ENCODE measurements at regions not wholly inside any gene's neighbourhood (a gene's known extent, or its start where the extent isn't known, plus 50 kb on each side); places are given as distances from the start of the nearest gene placed in this dataset.

GRCh38 chr14:80100681-80101080, 110.6 kb downstream of the DIO2 start:
- H2AFZ ChIP-seq (ENCODE audit: low read depth, low read length, poor library complexity, severe bottlenecking) = no peak overlapping the region
- H3K9ac ChIP-seq (ENCODE audit: low read length) = no peak overlapping the region
- ATAC-seq (no peak), DNase-seq (ENCODE audit: low read depth, low spot score) (no peak)
- no peaks in the 10 kb centered on the region for H3K79me2 ChIP-seq (ENCODE audit: insufficient read depth, low read length)
- H3K9me3 ChIP-seq (ENCODE audit: control insufficient read depth in 1 of 2, insufficient read depth in 1 of 2, low read depth in 1 of 2, low read length in 2 of 2) = peaks cover 4 to 5% of the 10 kb centered on the region in 2 experiments; a peak in 1 of 4 replicates
- no peaks in the 10 kb centered on the region for H3K36me3 ChIP-seq (ENCODE audit: control insufficient read depth in 1 of 2, insufficient read depth in 2 of 2, low read length in 2 of 2)
- TF ChIP-seq EZH2 (IDR thresholded peaks at IDR 0.05) = no peak
- TF ChIP-seq EGR1 (IDR thresholded peaks at IDR 0.05; ENCODE audit: low read depth) = no peak
- no peak for TF ChIP-seq ZBTB33 (IDR thresholded peaks at IDR 0.05; ENCODE audit: extremely low read depth, insufficient replicate concordance, low read length)
- TF ChIP-seq, protein P1, sequence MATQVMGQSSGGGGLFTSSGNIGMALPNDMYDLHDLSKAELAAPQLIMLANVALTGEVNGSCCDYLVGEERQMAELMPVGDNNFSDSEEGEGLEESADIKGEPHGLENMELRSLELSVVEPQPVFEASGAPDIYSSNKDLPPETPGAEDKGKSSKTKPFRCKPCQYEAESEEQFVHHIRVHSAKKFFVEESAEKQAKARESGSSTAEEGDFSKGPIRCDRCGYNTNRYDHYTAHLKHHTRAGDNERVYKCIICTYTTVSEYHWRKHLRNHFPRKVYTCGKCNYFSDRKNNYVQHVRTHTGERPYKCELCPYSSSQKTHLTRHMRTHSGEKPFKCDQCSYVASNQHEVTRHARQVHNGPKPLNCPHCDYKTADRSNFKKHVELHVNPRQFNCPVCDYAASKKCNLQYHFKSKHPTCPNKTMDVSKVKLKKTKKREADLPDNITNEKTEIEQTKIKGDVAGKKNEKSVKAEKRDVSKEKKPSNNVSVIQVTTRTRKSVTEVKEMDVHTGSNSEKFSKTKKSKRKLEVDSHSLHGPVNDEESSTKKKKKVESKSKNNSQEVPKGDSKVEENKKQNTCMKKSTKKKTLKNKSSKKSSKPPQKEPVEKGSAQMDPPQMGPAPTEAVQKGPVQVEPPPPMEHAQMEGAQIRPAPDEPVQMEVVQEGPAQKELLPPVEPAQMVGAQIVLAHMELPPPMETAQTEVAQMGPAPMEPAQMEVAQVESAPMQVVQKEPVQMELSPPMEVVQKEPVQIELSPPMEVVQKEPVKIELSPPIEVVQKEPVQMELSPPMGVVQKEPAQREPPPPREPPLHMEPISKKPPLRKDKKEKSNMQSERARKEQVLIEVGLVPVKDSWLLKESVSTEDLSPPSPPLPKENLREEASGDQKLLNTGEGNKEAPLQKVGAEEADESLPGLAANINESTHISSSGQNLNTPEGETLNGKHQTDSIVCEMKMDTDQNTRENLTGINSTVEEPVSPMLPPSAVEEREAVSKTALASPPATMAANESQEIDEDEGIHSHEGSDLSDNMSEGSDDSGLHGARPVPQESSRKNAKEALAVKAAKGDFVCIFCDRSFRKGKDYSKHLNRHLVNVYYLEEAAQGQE (IDR thresholded peaks at IDR 0.05; ENCODE audit: low read depth) = no peak
- H3K4me3 ChIP-seq (replicated peaks in 1 of 2; ENCODE audit: low read depth in 1 of 2, low read length in 2 of 2) = no peak overlapping the region
- no TSS peak for BruUV-seq (replicated peaks)
- no peaks in the 10 kb centered on the region for H3K27me3 ChIP-seq (ENCODE audit: insufficient read depth, low read length)
- no peaks in the 10 kb centered on the region for H3K9me2 ChIP-seq (ENCODE audit: insufficient read depth)
- H4K20me1 ChIP-seq (ENCODE audit: insufficient read depth) = no peaks in the 10 kb centered on the region
- RAD21 ChIA-PET (ENCODE audit: low non-redundant PET in 1 of 2, low total read pairs in 2 of 2, uncharacterized antibody in 2 of 2, unreplicated experiment in 2 of 2) = no interaction called here
- CTCF ChIA-PET = no interaction called here
- POLR2A ChIA-PET = no interaction called here
- intact Hi-C loops (cut with micrococcal nuclease) = no loop called here
- H3K4me1 ChIP-seq (ENCODE audit: control insufficient read depth in 1 of 2, insufficient read depth in 2 of 2, low read length in 2 of 2) = no peaks in the 10 kb centered on the region
- H3K4me2 ChIP-seq (ENCODE audit: low read length) = no peak overlapping the region
- H3K27ac ChIP-seq (ENCODE audit: low read depth, low read length) = no peak overlapping the region

All from HCT116 (cell line).